ENCODE measurements at regions not wholly inside any gene's neighbourhood (a gene's known extent, or its start where the extent isn't known, plus 50 kb on each side); places are given as distances from the start of the nearest gene placed in this dataset.

GRCh38 chr2:150885774-150886386 is 375.8 kb downstream of the RBM43 start:
- TF ChIP-seq POLR2AphosphoS5 (IDR thresholded peaks at IDR 0.05; ENCODE audit: low read depth, low read length) (no peak), REST (IDR thresholded peaks at IDR 0.05; ENCODE audit: insufficient read depth in 1 of 2, low read depth in 2 of 2, low read length in 2 of 2) (no peak)

Measured in PFSK-1 (cell line).